Cardiac fibroblast (primary cell): ENCODE measurements at regions not wholly inside any gene's neighbourhood (a gene's known extent, or its start where the extent isn't known, plus 50 kb on each side); places are given as distances from the start of the nearest gene placed in this dataset.

ENCODE experiments used
- DNase-seq, 2 donors: peaks; one replicate each; pipeline versions ENCODE4 v3.0.0 to v3.0.0-alpha.2; 2010; ENCODE audit warnings: low read depth in 2 of 2
- H3K4me3 ChIP-seq, 2 donors: replicated peaks in 1 of 2; 1 replicate in 1 of 2; 2 replicates in 1 of 2; pipeline ENCODE4 v1.5.1; 2011; ENCODE audit warnings: low read depth in 2 of 2, low read length in 2 of 2, mild to moderate bottlenecking in 2 of 2, moderate library complexity in 1 of 2
- CTCF ChIP-seq: IDR thresholded peaks from one replicate; pipeline ENCODE4 v1.5.1; 2011; ENCODE audit warnings: low read depth, mild to moderate bottlenecking, low read length, inconsistent platforms

- no peak for DNase-seq
- no peak overlapping the region for H3K4me3 ChIP-seq
- TF ChIP-seq CTCF, result no peak
These were observed 67.4 kb upstream of the B3GAT1 start for GRCh38 chr11:134479206-134480135.

GRCh38 chr11:134478611-134479010 lies 66.6 kb upstream of the B3GAT1 start:
- no peak overlapping the region for H3K4me3 ChIP-seq
- no peak for DNase-seq
- no peak for TF ChIP-seq CTCF

GRCh38 chr11:134478176-134478575 lies 66.1 kb upstream of the B3GAT1 start:
- TF ChIP-seq CTCF, result no peak
- H3K4me3 ChIP-seq, result no peak overlapping the region
- no peak for DNase-seq

DNA sequence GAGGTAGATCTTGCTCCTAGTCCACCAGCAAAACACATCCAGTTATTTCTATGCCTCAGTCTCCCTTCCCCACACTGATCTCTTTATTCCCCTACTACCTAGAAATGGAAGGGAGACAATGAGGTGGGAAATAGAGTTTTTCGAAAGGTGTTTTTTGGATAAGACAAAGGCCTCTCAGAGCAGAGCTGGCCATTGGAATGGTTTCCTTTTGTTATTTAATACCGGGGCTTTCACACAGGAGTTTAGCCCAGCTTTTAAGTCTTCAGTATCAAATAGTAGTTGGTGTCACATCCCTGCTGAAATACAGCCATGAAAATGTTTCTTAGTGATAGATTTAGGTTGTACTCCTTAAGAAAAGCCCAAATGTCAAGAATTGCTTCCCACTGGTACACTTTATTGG lies 65.4 kb upstream of the B3GAT1 start:
- no peak overlapping the region for H3K4me3 ChIP-seq
- DNase-seq, result no peak
- no peak for TF ChIP-seq CTCF

DNA sequence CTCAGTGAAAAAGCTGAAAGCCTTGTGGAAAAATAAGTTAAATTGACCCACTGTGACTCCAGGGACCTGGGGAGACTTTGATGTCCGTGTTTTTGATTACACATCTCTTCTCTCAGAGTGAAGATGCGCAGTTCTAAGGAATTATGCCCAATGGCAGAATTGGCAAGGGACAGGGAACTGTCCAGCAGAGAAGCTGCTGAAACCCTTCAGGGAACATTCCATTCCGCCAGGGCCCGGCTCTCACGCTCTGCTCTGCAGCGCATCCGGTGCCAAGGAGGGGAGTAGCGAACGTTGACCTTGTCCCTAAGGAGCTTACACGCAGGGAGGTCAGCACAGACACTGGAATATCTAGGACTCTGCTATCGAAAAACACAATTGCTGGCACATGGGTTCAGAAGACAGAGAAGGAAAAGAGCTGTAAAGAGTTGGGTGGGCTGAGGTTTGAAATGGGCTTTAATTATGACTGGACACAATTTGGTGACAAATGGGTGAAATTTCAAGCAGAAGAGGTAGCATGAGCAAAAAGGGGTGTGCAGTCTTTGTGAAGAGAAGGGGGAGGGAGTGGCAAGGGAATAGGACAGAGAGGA lies 64.5 kb upstream of the B3GAT1 start:
- TF ChIP-seq CTCF, result no peak
- DNase-seq, result no peak
- H3K4me3 ChIP-seq, result no peak overlapping the region

DNA sequence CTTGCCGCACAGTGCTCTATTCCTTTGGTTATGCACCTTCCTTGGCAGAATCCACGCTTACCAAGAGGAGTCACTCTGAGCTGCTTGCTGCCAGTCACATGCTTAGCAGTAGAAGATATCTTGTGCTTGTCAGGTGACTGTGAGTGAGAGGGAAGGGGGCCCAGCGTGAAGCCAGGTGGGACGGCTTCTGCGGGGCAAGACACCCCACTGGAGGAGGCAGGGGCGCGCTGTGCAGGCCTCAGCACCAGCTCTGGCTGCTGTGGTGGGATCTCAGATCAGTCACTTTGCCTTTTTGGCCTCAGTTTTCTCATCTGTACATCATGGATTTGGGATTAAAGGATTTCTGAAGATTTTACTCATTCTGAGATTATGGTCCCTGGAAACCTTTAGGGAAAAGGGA lies 63.9 kb upstream of the B3GAT1 start:
- no peak for DNase-seq
- H3K4me3 ChIP-seq, result no peak overlapping the region
- TF ChIP-seq CTCF, result no peak
